HG02852 (cell line): ENCODE measurements at regions not wholly inside any gene's neighbourhood (a gene's known extent, or its start where the extent isn't known, plus 50 kb on each side); places are given as distances from the start of the nearest gene placed in this dataset.
"Not testable (repeated sequence)": the region's sequence is repeated elsewhere in the genome, so short reads cannot be mapped to it uniquely, and the experiment has no call there.

Experiments
- ATAC-seq: cut with Tn5 transposase; IDR thresholded peaks from one replicate; pipeline ENCODE4 v1.9.1; 2021; ENCODE audit warnings: mild to moderate bottlenecking, moderate library complexity; ENCODE audit not compliant: unreplicated experiment

GRCh38 chr12:31162896-31163560 lies 89.4 kb downstream of the DDX11 start:
- not testable (repeated sequence) for ATAC-seq

GRCh38 chr12:31174293-31174692 lies 100.6 kb downstream of the DDX11 start:
- not testable (repeated sequence) for ATAC-seq

GRCh38 chr12:31177514-31177913 lies 103.9 kb downstream of the DDX11 start:
- ATAC-seq, result not testable (repeated sequence)

- not testable (repeated sequence) for ATAC-seq
Measured at GRCh38 chr12:31178875-31179274, 105.2 kb downstream of the DDX11 start.

- not testable (repeated sequence) for ATAC-seq
Measured at GRCh38 chr12:31179627-31180237, 106.1 kb downstream of the DDX11 start.

GRCh38 chr12:31182571-31182970 lies 108.9 kb downstream of the DDX11 start:
- ATAC-seq, result not testable (repeated sequence)

- ATAC-seq, result not testable (repeated sequence)
Measured at GRCh38 chr12:31183107-31183506, 109.4 kb downstream of the DDX11 start.

GRCh38 chr12:31183899-31184298 lies 110.2 kb downstream of the DDX11 start:
- not testable (repeated sequence) for ATAC-seq

- ATAC-seq, result not testable (repeated sequence)
Measured at GRCh38 chr12:31184667-31185066, 111.0 kb downstream of the DDX11 start.

GRCh38 chr12:31192689-31193088 lies 119.0 kb downstream of the DDX11 start:
- peak; percentile 70 for ATAC-seq

GRCh38 chr12:31195620-31196019 lies 122.0 kb downstream of the DDX11 start:
- ATAC-seq, result not testable (repeated sequence)

GRCh38 chr12:31199476-31199875 lies 125.8 kb downstream of the DDX11 start:
- not testable (repeated sequence) for ATAC-seq

- ATAC-seq, result no peak
Measured at GRCh38 chr12:31201382-31201781, 124.6 kb downstream of the SINHCAF start.

- no peak for ATAC-seq
Measured at GRCh38 chr12:31203261-31203660, 122.7 kb downstream of the SINHCAF start.

- peak; percentile 96 for ATAC-seq
Measured at GRCh38 chr12:31205054-31205453, 120.9 kb downstream of the SINHCAF start.

- no peak for ATAC-seq
Measured at GRCh38 chr12:31206038-31206670, 119.8 kb downstream of the SINHCAF start.

GRCh38 chr12:31207799-31208465 lies 118.0 kb downstream of the SINHCAF start:
- no peak for ATAC-seq

GRCh38 chr12:31210104-31210503 lies 115.8 kb downstream of the SINHCAF start:
- no peak for ATAC-seq

- ATAC-seq, result no peak
Measured at GRCh38 chr12:31210541-31210940, 115.4 kb downstream of the SINHCAF start.

GRCh38 chr12:31214626-31215517 lies 111.1 kb downstream of the SINHCAF start:
- ATAC-seq, result no peak
